Testis (tissue), 2 donors: ENCODE measurements at regions not wholly inside any gene's neighbourhood (a gene's known extent, or its start where the extent isn't known, plus 50 kb on each side); places are given as distances from the start of the nearest gene placed in this dataset.

Source experiments
- DNase-seq: peaks from one replicate; pipeline ENCODE4 v3.0.0-alpha.2; 2019
- H3K27ac ChIP-seq, 2 donors: fragments of 200-600 bp; sonication (generic); one replicate each; pipeline ENCODE4 v1.5.1; 2019
- H3K27me3 ChIP-seq: fragments of 200-600 bp; sonication (generic); one replicate; pipeline ENCODE4 v1.5.1; 2019
- H3K36me3 ChIP-seq: fragments of 200-600 bp; sonication (generic); one replicate; pipeline ENCODE4 v1.5.1; 2017; ENCODE audit warnings: low read depth; ENCODE audit errors: missing control alignments
- H3K4me1 ChIP-seq: fragments of 200-600 bp; sonication (generic); one replicate; pipeline ENCODE4 v1.5.1; 2019
- H3K4me3 ChIP-seq, 2 donors: fragments of 200-600 bp; sonication (generic); one replicate each; pipeline ENCODE4 v1.5.1; 2017 to 2019
- H3K9me3 ChIP-seq: fragments of 200-600 bp; sonication (generic); one replicate; pipeline ENCODE4 v1.5.1; 2017
- CTCF ChIP-seq, 3 experiments: fragments of 450-650 bp in 2 of 3; fragments of 200-600 bp in 1 of 3; sonication (generic) in 1 of 3; IDR thresholded peaks; one replicate each; pipeline ENCODE4 v1.5.1; 2016 to 2019; ENCODE audit warnings: antibody characterized with exemption in 3 of 3, mild to moderate bottlenecking in 2 of 3, moderate library complexity in 1 of 3
- POLR2A ChIP-seq: fragments of 450-650 bp; IDR thresholded peaks from one replicate; pipeline ENCODE4 v1.6.1; 2017; ENCODE audit warnings: antibody characterized with exemption, mild to moderate bottlenecking, moderate library complexity
- WGBS, 2 donors: methylation state at CpG; one replicate each; pipeline ENCODE4 v1.1.5; 2018; 5-methylcytosine and 5-hydroxymethylcytosine counted together
- intact Hi-C: fragments of 100-400 bp; cut with DNase I; formaldehyde crosslinking; loops from one replicate; pipeline ENCODE4 v1.15.1; 2023; ENCODE audit warnings: low total_unique reads

- no peak for DNase-seq
- Histone ChIP-seq H3K27me3 (no peaks in the 10 kb centered on the region), H3K4me3 (no peak overlapping the region), H3K27ac (no peak overlapping the region), H3K9me3 (no peaks in the 10 kb centered on the region), H3K36me3 (no peaks in the 10 kb centered on the region), H3K4me1 (no peaks in the 10 kb centered on the region)
- intact Hi-C loops = no loop called here
- TF ChIP-seq POLR2A = no peak
- TF ChIP-seq CTCF (IDR thresholded peaks at IDR 0.05) = no peak
- WGBS, 2 donors = 94 to 95% methylated on average over 4 of the region's 4 CpGs
These were observed 296.7 kb downstream of the RPLP1 start for GRCh38 chr15:69749274-69749673.

GRCh38 chr15:69749797-69750196 is 297.2 kb downstream of the RPLP1 start:
- no peak for TF ChIP-seq CTCF (IDR thresholded peaks at IDR 0.05)
- no peak for TF ChIP-seq POLR2A
- no peaks in the 10 kb centered on the region for H3K9me3 ChIP-seq
- H3K27ac ChIP-seq = no peak overlapping the region
- H3K4me3 ChIP-seq = no peak overlapping the region
- H3K4me1 ChIP-seq = no peaks in the 10 kb centered on the region
- intact Hi-C loops = no loop called here
- WGBS, 2 donors = 92 to 97% methylated on average over 2 of the region's 2 CpGs
- H3K27me3 ChIP-seq = no peaks in the 10 kb centered on the region
- H3K36me3 ChIP-seq = no peaks in the 10 kb centered on the region
- no peak for DNase-seq

GRCh38 chr15:69750253-69750652 is 297.6 kb downstream of the RPLP1 start:
- Histone ChIP-seq H3K4me1 (no peaks in the 10 kb centered on the region), H3K36me3 (no peaks in the 10 kb centered on the region), H3K4me3 (no peak overlapping the region), H3K9me3 (no peaks in the 10 kb centered on the region), H3K27me3 (no peaks in the 10 kb centered on the region), H3K27ac (no peak overlapping the region)
- TF ChIP-seq CTCF (IDR thresholded peaks at IDR 0.05) (no peak), POLR2A (no peak)
- intact Hi-C loops = no loop called here
- no peak for DNase-seq

GRCh38 chr15:69751147-69751546 is 298.5 kb downstream of the RPLP1 start:
- no peaks in the 10 kb centered on the region for H3K9me3 ChIP-seq
- intact Hi-C loops = no loop called here
- WGBS, 2 donors = 94% methylated on average over 2 of the region's 2 CpGs
- H3K27ac ChIP-seq = no peak overlapping the region
- no peak overlapping the region for H3K4me3 ChIP-seq
- no peak for DNase-seq
- H3K36me3 ChIP-seq = no peaks in the 10 kb centered on the region
- TF ChIP-seq POLR2A (no peak), CTCF (IDR thresholded peaks at IDR 0.05) (no peak)
- H3K4me1 ChIP-seq = no peaks in the 10 kb centered on the region
- no peaks in the 10 kb centered on the region for H3K27me3 ChIP-seq

- WGBS, 2 donors = 68 to 73% methylated on average over 5 of the region's 5 CpGs
- no peak overlapping the region for H3K4me3 ChIP-seq
- intact Hi-C loops = no loop called here
- H3K4me1 ChIP-seq = no peaks in the 10 kb centered on the region
- H3K27me3 ChIP-seq = no peaks in the 10 kb centered on the region
- no peak for DNase-seq
- no peak overlapping the region for H3K27ac ChIP-seq
- TF ChIP-seq CTCF (IDR thresholded peaks at IDR 0.05) (no peak), POLR2A (no peak)
- no peaks in the 10 kb centered on the region for H3K36me3 ChIP-seq
- H3K9me3 ChIP-seq = no peaks in the 10 kb centered on the region
These were observed 298.9 kb downstream of the RPLP1 start for GRCh38 chr15:69751566-69751965.
